Thyroid gland (tissue), 4 donors: ENCODE measurements at regions not wholly inside any gene's neighbourhood (a gene's known extent, or its start where the extent isn't known, plus 50 kb on each side); places are given as distances from the start of the nearest gene placed in this dataset.

Experiments used
- CTCF ChIP-seq, 6 experiments: fragments of 200-600 bp in 3 of 6; fragments of 450-650 bp in 3 of 6; sonication (generic) in 3 of 6; IDR thresholded peaks; one replicate each; pipeline ENCODE4 v1.5.1; 2016 to 2019; ENCODE audit warnings: antibody characterized with exemption in 6 of 6, mild to moderate bottlenecking in 2 of 6, inconsistent platforms in 1 of 6, moderate library complexity in 1 of 6
- POLR2A ChIP-seq, 2 donors: fragments of 450-650 bp; IDR thresholded peaks; one replicate each; pipeline ENCODE4 v1.6.1; 2017; ENCODE audit warnings: antibody characterized with exemption in 2 of 2, mild to moderate bottlenecking in 2 of 2, moderate library complexity in 1 of 2

DNA sequence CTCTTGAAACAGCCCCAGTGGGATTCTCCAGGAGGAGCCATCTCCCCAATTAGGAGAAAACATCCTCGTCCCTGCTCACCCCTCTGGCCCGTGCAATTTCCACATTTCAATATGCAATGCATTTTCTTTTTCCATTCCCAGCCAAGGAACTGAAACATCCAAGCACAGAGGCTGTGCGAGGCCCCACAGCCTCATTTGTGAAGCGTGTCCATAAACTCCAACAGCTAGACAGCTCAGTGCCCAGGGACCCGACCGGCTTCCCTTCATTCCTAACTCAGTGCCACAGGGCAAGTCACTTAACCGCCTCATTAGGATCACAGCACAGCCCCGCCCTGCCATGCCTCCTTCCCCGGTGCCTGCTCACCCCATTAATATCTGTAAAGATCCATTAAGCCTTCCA lies 204.2 kb upstream of the IGF1R start:
- no peak for TF ChIP-seq CTCF (IDR thresholded peaks at IDR 0.05)
- no peak for TF ChIP-seq POLR2A (IDR thresholded peaks at IDR 0.05)
